K562 (cell line): ENCODE measurements at regions not wholly inside any gene's neighbourhood (a gene's known extent, or its start where the extent isn't known, plus 50 kb on each side); places are given as distances from the start of the nearest gene placed in this dataset.

ENCODE experiments used
- ATAC-seq: fragments of 200-7000 bp; cut with Tn5 transposase; 3 replicates; pipeline ENCODE4 v1.9.1; 2020; ENCODE audit warnings: moderate library complexity
- BruUV-seq: library from RNA; stranded (reverse); fragments of 400-500 nt; replicated peaks from 2 replicates; lab custom pipeline; 2021; lab: Mats Ljungman, UMichigan
- CTCF ChIA-PET: fragments of 300-600 bp; formaldehyde crosslinking; extraction: SDS; loops from one replicate; lab custom pipeline; 2021; ENCODE audit warnings: low intra/inter-chr PET ratio; lab: Yijun Ruan, JAX
- POLR2A ChIA-PET: fragments of 300-600, 350-650 bp; sonication (Branson Sonifier 250); formaldehyde crosslinking; extraction: SDS; loops from one replicate; lab custom pipeline; 2021; ENCODE audit warnings: antibody characterized with exemption, inconsistent platforms; lab: Yijun Ruan, JAX
- DNase-seq, 4 experiments: peaks; one replicate each; pipeline versions ENCODE4 v3.0.0 to v3.0.0-alpha.2; 2011 to 2018; ENCODE audit warnings: low spot score in 3 of 4, mixed read lengths in 3 of 4; ENCODE audit errors: extremely low read depth in 1 of 4
- FAIRE-seq: peaks from 2 replicates; lab custom pipeline; 2011; peaks lifted over from hg19 to GRCh38; lab: Jason Lieb, UNC
- H2AFZ ChIP-seq: 2 replicates; pipeline ENCODE4 v1.6.0; 2011; ENCODE audit warnings: low read depth, low read length, control low read depth, inconsistent platforms
- H3K27ac ChIP-seq: fragments of 200-600 bp; 3 replicates; pipeline ENCODE4 v1.8.0; 2011; ENCODE audit warnings: low read depth, mild to moderate bottlenecking, control low read depth, inconsistent platforms, low read length, moderate library complexity, mixed read lengths; ENCODE audit errors: extremely low read depth
- H3K27me3 ChIP-seq, 2 experiments: fragments of 300-600 bp in 1 of 2; 2 replicates in 1 of 2; 3 replicates in 1 of 2; pipeline versions ENCODE4 v1.6.0 to v1.8.0; 2011; ENCODE audit warnings: inconsistent platforms in 2 of 2, low read length in 2 of 2, mild to moderate bottlenecking in 1 of 2, mixed read lengths in 1 of 2, moderate library complexity in 1 of 2; ENCODE audit not compliant: control insufficient read depth in 2 of 2, insufficient read depth in 2 of 2
- H3K36me3 ChIP-seq: fragments of 300-600 bp; 3 replicates; pipeline ENCODE4 v1.8.0; 2011; ENCODE audit warnings: mild to moderate bottlenecking, low read length, inconsistent platforms; ENCODE audit not compliant: control insufficient read depth, insufficient read depth
- H3K4me1 ChIP-seq, 2 experiments: fragments of 200-600 bp in 1 of 2; replicated peaks in 1 of 2; 2 replicates in 1 of 2; 3 replicates in 1 of 2; pipeline versions ENCODE4 v1.5.1 to v1.8.0; 2011; ENCODE audit warnings: inconsistent platforms in 2 of 2, low read length in 2 of 2, mild to moderate bottlenecking in 1 of 2, mixed read lengths in 1 of 2, moderate library complexity in 1 of 2; ENCODE audit not compliant: control insufficient read depth in 2 of 2, insufficient read depth in 2 of 2
- H3K4me2 ChIP-seq: 2 replicates; pipeline ENCODE4 v1.6.1; 2011; ENCODE audit warnings: low read length, control low read depth, inconsistent platforms, mixed read lengths; ENCODE audit not compliant: insufficient read depth
- H3K4me3 ChIP-seq: fragments of 200-600 bp; sonication (generic), shearing (Covaris generic); 2 replicates; pipeline ENCODE4 v1.5.1; 2016; ENCODE audit warnings: control low read depth, inconsistent platforms
- H3K79me2 ChIP-seq: fragments of 200-600 bp; 3 replicates; pipeline ENCODE4 v1.8.0; 2011; ENCODE audit warnings: low read length, inconsistent platforms; ENCODE audit not compliant: control insufficient read depth, insufficient read depth
- H3K9ac ChIP-seq, 2 experiments: 2 replicates each; pipeline versions ENCODE4 v1.6.0 to v1.6.1; 2011; ENCODE audit warnings: low read depth in 2 of 2, low read length in 2 of 2, control low read depth in 1 of 2, inconsistent platforms in 1 of 2, mild to moderate bottlenecking in 1 of 2, mixed read lengths in 1 of 2; ENCODE audit not compliant: insufficient read depth in 1 of 2
- H3K9me1 ChIP-seq: one replicate; pipeline ENCODE4 v1.6.0; 2011; ENCODE audit warnings: inconsistent platforms, mild to moderate bottlenecking, low read length, moderate library complexity; ENCODE audit not compliant: control insufficient read depth, insufficient read depth
- H3K9me3 ChIP-seq: replicated peaks from 2 replicates; pipeline ENCODE4 v1.5.1; 2011; ENCODE audit warnings: low read depth, low read length, inconsistent platforms; ENCODE audit not compliant: control insufficient read depth, insufficient read depth
- H4K20me1 ChIP-seq: replicated peaks from 2 replicates; pipeline ENCODE4 v1.6.1; 2011; ENCODE audit warnings: low read length, inconsistent platforms, mixed read lengths; ENCODE audit not compliant: control insufficient read depth, insufficient read depth
- GTF2E2 ChIP-seq: fragments of 200-800 bp; sonication (Bioruptor generic); IDR thresholded peaks from 2 replicates; pipeline ENCODE4 v1.6.1; 2016; ENCODE audit warnings: missing genetic modification characterization, missing compliant biosample characterization
- ILK ChIP-seq: fragments of 450-650 bp; IDR thresholded peaks from 2 replicates; pipeline ENCODE4 v1.6.1; 2016; ENCODE audit warnings: missing genetic modification characterization, low read depth, mild to moderate bottlenecking, missing compliant biosample characterization, moderate library complexity, borderline replicate concordance
- KAT7 ChIP-seq: sonication (generic); formaldehyde crosslinking; IDR thresholded peaks from 2 replicates; pipeline ENCODE4 v1.8.0; 2022; ENCODE audit warnings: missing genetic modification reagents, mild to moderate bottlenecking, borderline replicate concordance
- KHSRP ChIP-seq: fragments of 450-650 bp; IDR thresholded peaks from 2 replicates; pipeline ENCODE4 v1.6.1; 2017
- NCOR1 ChIP-seq: fragments of 450-650 bp; IDR thresholded peaks from 2 replicates; pipeline ENCODE4 v1.6.1; 2016; ENCODE audit warnings: mild to moderate bottlenecking, moderate library complexity
- PYGO2 ChIP-seq: fragments of 450-650 bp; IDR thresholded peaks from 2 replicates; pipeline ENCODE4 v1.6.1; 2016; ENCODE audit warnings: mild to moderate bottlenecking, missing genetic modification characterization, moderate library complexity, missing compliant biosample characterization
- SNIP1 ChIP-seq: fragments of 450-650 bp; IDR thresholded peaks from 2 replicates; pipeline ENCODE4 v1.7.1; 2017; ENCODE audit warnings: low read depth, mild to moderate bottlenecking
- TCF7L2 ChIP-seq: fragments of 150-350 bp; IDR thresholded peaks from 2 replicates; pipeline ENCODE4 v1.6.1; 2016; ENCODE audit warnings: low read depth, mild to moderate bottlenecking, low read length, moderate library complexity
- TGIF2 ChIP-seq: sonication (generic); formaldehyde crosslinking; IDR thresholded peaks from 2 replicates; pipeline ENCODE4 v1.8.1; 2022; ENCODE audit warnings: mild to moderate bottlenecking, missing genetic modification reagents, moderate library complexity
- ZNF140 ChIP-seq: fragments of 250-450 bp; sonication (Bioruptor Pico); IDR thresholded peaks from 2 replicates; pipeline ENCODE4 v1.8.0; 2021; ENCODE audit warnings: moderate library complexity, mild to moderate bottlenecking, inconsistent platforms
- ZNF224 ChIP-seq: sonication (generic); formaldehyde crosslinking; IDR thresholded peaks from 2 replicates; pipeline ENCODE4 v1.8.0; 2022; ENCODE audit warnings: mild to moderate bottlenecking, missing genetic modification reagents
- WGBS: fragments of 100-300 bp; shearing (Covaris generic); methylation state at CpG from one replicate; pipeline ENCODE4 v1.1.6; 2016; ENCODE audit warnings: low coverage, mixed read lengths; ENCODE audit not compliant: insufficient coverage; ENCODE audit errors: missing lambda C conversion rate; 5-methylcytosine and 5-hydroxymethylcytosine counted together
- in situ Hi-C: fragments of 300-500 bp; cut with MboI; formaldehyde crosslinking; loops from 4 replicates; pipeline ENCODE4 v1.15.0; 2018; ENCODE audit warnings: inconsistent platforms, mixed read lengths
- intact Hi-C: fragments of 100-400 bp; cut with micrococcal nuclease; formaldehyde crosslinking; loops from 2 replicates; pipeline ENCODE4 v1.14.2; 2022
- TF ChIP-seq, protein P1 (sequence below): fragments of 250-450 bp; sonication (Bioruptor Pico); IDR thresholded peaks from 2 replicates; pipeline ENCODE4 v1.5.0; 2021
- TF ChIP-seq, protein P2 (sequence below): fragments of 250-450 bp; sonication (Bioruptor Pico); IDR thresholded peaks from 2 replicates; pipeline ENCODE4 v1.4.0; 2020; ENCODE audit warnings: mild to moderate bottlenecking, moderate library complexity

DNA sequence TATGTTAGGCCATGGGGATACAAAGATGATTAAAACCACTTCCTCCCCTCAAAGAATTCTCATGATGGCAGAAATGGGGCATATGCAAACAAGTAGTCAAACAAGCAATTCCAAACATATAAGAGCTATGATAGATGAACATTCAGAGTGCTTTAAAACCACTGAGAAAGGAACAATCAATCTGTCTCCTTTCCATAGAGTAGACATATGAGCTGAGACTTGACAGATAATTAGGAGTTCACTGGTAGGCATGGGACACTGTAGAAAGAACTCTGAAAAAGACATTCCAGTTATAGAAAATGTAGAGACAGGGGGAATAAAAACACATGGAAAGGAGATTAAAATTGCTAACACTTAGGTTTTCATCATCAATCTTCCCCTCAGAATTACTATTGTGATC is 372.8 kb downstream of the KLHL4 start (continued):
- TF ChIP-seq ILK (no peak), SNIP1 (no peak)

DNA sequence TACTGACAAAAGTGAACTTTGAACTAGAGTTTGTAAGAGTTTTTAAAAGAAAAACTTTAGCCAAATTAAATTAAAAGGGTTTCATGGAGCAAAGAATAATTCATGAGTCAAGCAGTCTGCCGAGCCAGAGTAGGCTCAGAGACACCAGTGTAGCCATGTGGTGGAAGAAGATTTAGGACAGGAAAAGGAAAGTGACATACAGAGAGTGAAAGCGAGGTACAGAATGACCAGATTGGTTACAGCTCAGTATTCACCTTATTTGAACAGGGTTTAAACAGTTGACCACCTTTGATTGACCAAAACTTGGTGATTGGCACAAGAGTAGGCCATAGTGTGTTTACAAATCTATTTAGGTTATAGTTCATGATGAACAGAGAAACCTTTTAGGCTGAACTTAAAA is 377.8 kb downstream of the KLHL4 start:
- DNase-seq = no peak
- H4K20me1 ChIP-seq = no peaks in the 10 kb centered on the region
- no peaks in the 10 kb centered on the region for H3K36me3 ChIP-seq
- POLR2A ChIA-PET = no interaction called here
- no peaks in the 10 kb centered on the region for H3K27me3 ChIP-seq
- CTCF ChIA-PET = no interaction called here
- no TSS peak for BruUV-seq
- in situ Hi-C loops (no loop called here), intact Hi-C loops (no loop called here)
- no peak overlapping the region for H3K4me2 ChIP-seq
- no peaks in the 10 kb centered on the region for H3K4me1 ChIP-seq
- 0% methylated on average over 1 of the region's 2 CpGs for WGBS
- H2AFZ ChIP-seq = no peak overlapping the region
- FAIRE-seq = no peak
- H3K9ac ChIP-seq = no peak overlapping the region
- H3K9me1 ChIP-seq = no peaks in the 10 kb centered on the region
- TF ChIP-seq GTF2E2 (tag) (no peak), KAT7 (CRISPR knock-in tag) (no peak), PYGO2 (tag) (no peak), ZNF224 (CRISPR knock-in tag) (no peak), NCOR1 (no peak), TGIF2 (CRISPR knock-in tag) (no peak), TCF7L2 (no peak), ZNF140 (CRISPR knock-in tag) (no peak), KHSRP (no peak)
- TF ChIP-seq, protein P1, sequence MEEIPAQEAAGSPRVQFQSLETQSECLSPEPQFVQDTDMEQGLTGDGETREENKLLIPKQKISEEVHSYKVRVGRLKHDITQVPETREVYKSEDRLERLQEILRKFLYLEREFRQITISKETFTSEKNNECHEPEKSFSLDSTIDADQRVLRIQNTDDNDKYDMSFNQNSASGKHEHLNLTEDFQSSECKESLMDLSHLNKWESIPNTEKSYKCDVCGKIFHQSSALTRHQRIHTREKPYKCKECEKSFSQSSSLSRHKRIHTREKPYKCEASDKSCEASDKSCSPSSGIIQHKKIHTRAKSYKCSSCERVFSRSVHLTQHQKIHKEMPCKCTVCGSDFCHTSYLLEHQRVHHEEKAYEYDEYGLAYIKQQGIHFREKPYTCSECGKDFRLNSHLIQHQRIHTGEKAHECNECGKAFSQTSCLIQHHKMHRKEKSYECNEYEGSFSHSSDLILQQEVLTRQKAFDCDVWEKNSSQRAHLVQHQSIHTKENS (CRISPR knock-in tag) = no peak
- TF ChIP-seq, protein P2, sequence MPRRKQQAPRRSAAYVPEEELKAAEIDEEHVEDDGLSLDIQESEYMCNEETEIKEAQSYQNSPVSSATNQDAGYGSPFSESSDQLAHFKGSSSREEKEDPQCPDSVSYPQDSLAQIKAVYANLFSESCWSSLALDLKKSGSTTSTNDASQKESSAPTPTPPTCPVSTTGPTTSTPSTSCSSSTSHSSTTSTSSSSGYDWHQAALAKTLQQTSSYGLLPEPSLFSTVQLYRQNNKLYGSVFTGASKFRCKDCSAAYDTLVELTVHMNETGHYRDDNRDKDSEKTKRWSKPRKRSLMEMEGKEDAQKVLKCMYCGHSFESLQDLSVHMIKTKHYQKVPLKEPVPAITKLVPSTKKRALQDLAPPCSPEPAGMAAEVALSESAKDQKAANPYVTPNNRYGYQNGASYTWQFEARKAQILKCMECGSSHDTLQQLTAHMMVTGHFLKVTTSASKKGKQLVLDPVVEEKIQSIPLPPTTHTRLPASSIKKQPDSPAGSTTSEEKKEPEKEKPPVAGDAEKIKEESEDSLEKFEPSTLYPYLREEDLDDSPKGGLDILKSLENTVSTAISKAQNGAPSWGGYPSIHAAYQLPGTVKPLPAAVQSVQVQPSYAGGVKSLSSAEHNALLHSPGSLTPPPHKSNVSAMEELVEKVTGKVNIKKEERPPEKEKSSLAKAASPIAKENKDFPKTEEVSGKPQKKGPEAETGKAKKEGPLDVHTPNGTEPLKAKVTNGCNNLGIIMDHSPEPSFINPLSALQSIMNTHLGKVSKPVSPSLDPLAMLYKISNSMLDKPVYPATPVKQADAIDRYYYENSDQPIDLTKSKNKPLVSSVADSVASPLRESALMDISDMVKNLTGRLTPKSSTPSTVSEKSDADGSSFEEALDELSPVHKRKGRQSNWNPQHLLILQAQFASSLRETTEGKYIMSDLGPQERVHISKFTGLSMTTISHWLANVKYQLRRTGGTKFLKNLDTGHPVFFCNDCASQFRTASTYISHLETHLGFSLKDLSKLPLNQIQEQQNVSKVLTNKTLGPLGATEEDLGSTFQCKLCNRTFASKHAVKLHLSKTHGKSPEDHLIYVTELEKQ = no peak
- TF ChIP-seq, all 486 proteins: peak for 0
- H3K9me3 ChIP-seq = no peaks in the 10 kb centered on the region
- ATAC-seq = no peak
- H3K27ac ChIP-seq = no peak overlapping the region
- H3K4me3 ChIP-seq = no peak overlapping the region
- no peaks in the 10 kb centered on the region for H3K79me2 ChIP-seq
